Progenitor cell of endocrine pancreas (in vitro differentiated cells): ENCODE measurements at regions not wholly inside any gene's neighbourhood (a gene's known extent, or its start where the extent isn't known, plus 50 kb on each side); places are given as distances from the start of the nearest gene placed in this dataset.

ENCODE experiments used
- DNase-seq: peaks from one replicate; pipeline ENCODE4 v3.0.0; 2021; ENCODE audit warnings: low spot score; ENCODE audit not compliant: unreplicated experiment
- H3K27ac Mint-ChIP-seq: 2 replicates; pipeline ENCODE4 v1.8.0; 2021; ENCODE audit warnings: mild to moderate bottlenecking, moderate library complexity, mixed read lengths
- H3K27me3 Mint-ChIP-seq: 2 replicates; pipeline ENCODE4 v1.8.0; 2021; ENCODE audit warnings: mixed read lengths
- H3K36me3 Mint-ChIP-seq: 2 replicates; pipeline ENCODE4 v1.8.0; 2022; ENCODE audit warnings: mixed read lengths; ENCODE audit not compliant: insufficient read depth
- H3K4me1 Mint-ChIP-seq: 2 replicates; pipeline ENCODE4 v1.8.0; 2021; ENCODE audit warnings: low read depth, mixed read lengths
- H3K4me3 Mint-ChIP-seq: 2 replicates; pipeline ENCODE4 v1.8.0; 2021; ENCODE audit warnings: low read depth, mild to moderate bottlenecking, moderate library complexity, mixed read lengths
- H3K9me3 Mint-ChIP-seq: 2 replicates; pipeline ENCODE4 v1.8.0; 2021; ENCODE audit warnings: low read depth, mixed read lengths
- CTCF ChIP-seq: fragments of 200-600 bp; sonication (generic); IDR thresholded peaks from one replicate; pipeline ENCODE4 v1.5.0; 2021; ENCODE audit warnings: antibody characterized with exemption, mild to moderate bottlenecking; ENCODE audit not compliant: unreplicated experiment

GRCh38 chr10:109149666-109150350, 773.5 kb downstream of the XPNPEP1 start:
- no peaks in the 10 kb centered on the region for H3K27me3 Mint-ChIP-seq
- H3K9me3 Mint-ChIP-seq = peaks cover 13% of the 10 kb centered on the region
- H3K27ac Mint-ChIP-seq = no peak overlapping the region
- H3K4me3 Mint-ChIP-seq = no peak overlapping the region
- H3K4me1 Mint-ChIP-seq = peaks cover 28% of the 10 kb centered on the region
- DNase-seq = no peak
- peaks cover 1% of the 10 kb centered on the region for H3K36me3 Mint-ChIP-seq
- no peak for TF ChIP-seq CTCF

- DNase-seq = no peak
- Mint-ChIP-seq H3K4me1 (peaks cover 3% of the 10 kb centered on the region), H3K9me3 (peaks cover 6% of the 10 kb centered on the region), H3K36me3 (no peaks in the 10 kb centered on the region), H3K27ac (no peak overlapping the region), H3K4me3 (no peak overlapping the region), H3K27me3 (no peaks in the 10 kb centered on the region)
- no peak for TF ChIP-seq CTCF
Observed at GRCh38 chr10:109127363-109127762, 795.9 kb downstream of the XPNPEP1 start.

- Mint-ChIP-seq H3K27ac (no peak overlapping the region), H3K4me1 (peaks cover 3% of the 10 kb centered on the region), H3K4me3 (no peak overlapping the region), H3K36me3 (no peaks in the 10 kb centered on the region), H3K9me3 (peaks cover 6% of the 10 kb centered on the region), H3K27me3 (no peaks in the 10 kb centered on the region)
- TF ChIP-seq CTCF = no peak
- DNase-seq = no peak
Observed at GRCh38 chr10:109126541-109126940, 796.8 kb downstream of the XPNPEP1 start.

- H3K4me1 Mint-ChIP-seq = peaks cover 3% of the 10 kb centered on the region
- TF ChIP-seq CTCF = no peak
- no peaks in the 10 kb centered on the region for H3K36me3 Mint-ChIP-seq
- H3K4me3 Mint-ChIP-seq = no peak overlapping the region
- no peak overlapping the region for H3K27ac Mint-ChIP-seq
- no peak for DNase-seq
- peaks cover 6% of the 10 kb centered on the region for H3K9me3 Mint-ChIP-seq
- H3K27me3 Mint-ChIP-seq = no peaks in the 10 kb centered on the region
Observed at GRCh38 chr10:109126016-109126415, 797.3 kb downstream of the XPNPEP1 start.

- Mint-ChIP-seq H3K36me3 (no peaks in the 10 kb centered on the region), H3K4me1 (no peaks in the 10 kb centered on the region)
- no peak for TF ChIP-seq CTCF
Observed at GRCh38 chr10:109115179-109115578, 808.1 kb downstream of the XPNPEP1 start.

More at GRCh38 chr10:109115179-109115578, 808.1 kb downstream of the XPNPEP1 start:
- DNase-seq = no peak
- Mint-ChIP-seq H3K9me3 (peaks cover 18% of the 10 kb centered on the region), H3K27ac (no peak overlapping the region), H3K4me3 (no peak overlapping the region), H3K27me3 (no peaks in the 10 kb centered on the region)
